H54 (cell line): ENCODE measurements at regions not wholly inside any gene's neighbourhood (a gene's known extent, or its start where the extent isn't known, plus 50 kb on each side); places are given as distances from the start of the nearest gene placed in this dataset.
A peak's percentile ranks its signal among the peaks of the same experiment; 100 is the strongest.

Experiments used
- DNase-seq: peaks from one replicate; pipeline ENCODE4 v3.0.0; 2011; ENCODE audit warnings: low spot score, mixed read lengths; ENCODE audit not compliant: insufficient read length
- FAIRE-seq: peaks from 3 replicates; lab custom pipeline; 2011; peaks lifted over from hg19 to GRCh38; lab: Jason Lieb, UNC
- POLR2A ChIP-seq: IDR thresholded peaks from 2 replicates; pipeline ENCODE4 v1.6.1; 2011; ENCODE audit warnings: low read depth, mild to moderate bottlenecking, low read length

DNA sequence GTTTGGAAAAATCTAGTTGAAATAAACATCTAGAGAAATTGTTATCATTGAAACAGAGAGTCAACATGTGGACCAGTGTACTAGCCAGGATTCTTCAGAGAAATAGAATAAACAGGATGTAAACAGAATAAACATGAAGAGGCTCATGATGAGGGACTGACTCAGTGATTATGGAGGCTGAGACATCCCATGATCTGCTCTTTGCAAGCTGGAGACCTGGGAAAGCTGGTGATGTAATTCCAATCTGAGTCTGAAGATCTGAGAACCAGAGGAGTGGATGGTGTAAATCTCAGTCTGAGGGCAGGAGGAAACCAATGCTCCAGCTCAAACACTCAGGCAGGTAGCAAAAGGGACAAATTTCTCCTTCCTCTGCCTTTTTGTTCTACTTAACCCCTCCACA, 62.9 kb upstream of the FAM180A start:
- TF ChIP-seq POLR2A: no peak
- DNase-seq (no peak), FAIRE-seq (no peak)

DNA sequence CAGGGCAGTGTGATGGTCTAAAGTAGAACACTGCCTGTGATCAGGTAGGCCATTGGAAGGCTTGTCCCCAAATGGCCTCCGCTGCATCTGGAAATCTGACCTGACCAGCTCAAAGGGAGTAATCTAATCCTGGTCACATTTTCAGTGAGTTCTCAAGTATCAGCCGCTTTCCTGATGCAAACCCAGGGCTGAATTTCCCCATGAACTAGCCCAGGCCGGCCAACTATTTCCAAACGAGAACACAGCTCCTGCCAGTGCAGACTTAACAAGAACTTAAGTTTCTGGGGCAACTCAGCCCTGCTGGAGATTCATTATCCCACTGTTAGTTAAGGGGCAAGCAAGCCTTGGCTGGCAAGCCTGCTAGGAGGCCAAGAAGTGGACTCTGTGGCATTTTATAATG, 59.6 kb upstream of the FAM180A start:
- DNase-seq: no peak
- no peak for TF ChIP-seq POLR2A
- no peak for FAIRE-seq

DNA sequence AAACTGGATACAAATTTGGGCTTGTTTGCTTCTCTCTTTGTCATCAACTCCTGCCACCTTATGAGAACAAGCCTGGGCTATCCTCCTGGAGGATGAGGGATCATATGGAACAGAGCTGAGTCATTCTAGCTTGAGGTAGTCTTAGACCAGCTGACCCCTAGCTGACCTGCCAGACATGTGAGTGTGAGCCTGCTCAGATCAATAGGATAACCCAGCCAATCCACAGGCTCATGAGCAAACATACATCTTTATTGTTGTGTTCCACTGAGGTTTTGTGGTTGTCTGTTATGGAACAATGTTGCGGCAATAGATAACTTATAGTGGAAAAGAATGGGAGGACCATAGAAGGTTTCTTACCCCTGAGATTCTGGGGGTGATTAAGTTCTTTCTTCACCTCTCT, 54.5 kb upstream of the FAM180A start:
- no peak for TF ChIP-seq POLR2A
- FAIRE-seq: no peak
- DNase-seq: no peak

DNA sequence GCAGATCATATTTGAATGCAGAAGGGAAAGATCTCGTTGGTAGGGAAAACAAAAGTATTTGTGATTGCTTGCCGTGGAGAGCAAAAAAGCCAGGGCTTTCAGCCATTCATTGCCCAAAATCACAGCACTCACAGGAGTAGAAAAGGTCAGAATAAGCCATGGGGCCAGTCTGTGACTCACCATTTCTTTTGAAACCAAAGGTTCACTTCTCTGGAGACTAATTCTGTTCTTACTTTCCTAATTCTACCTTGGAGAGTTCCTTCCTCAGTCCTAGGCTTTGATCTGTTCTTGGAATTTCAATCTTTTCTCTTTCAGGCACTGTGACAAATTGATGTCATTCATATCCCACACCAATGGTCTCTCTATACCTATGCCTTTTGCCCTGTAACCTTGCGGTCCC, 54.1 kb upstream of the FAM180A start:
- DNase-seq (no peak), FAIRE-seq (no peak)
- no peak for TF ChIP-seq POLR2A

DNA sequence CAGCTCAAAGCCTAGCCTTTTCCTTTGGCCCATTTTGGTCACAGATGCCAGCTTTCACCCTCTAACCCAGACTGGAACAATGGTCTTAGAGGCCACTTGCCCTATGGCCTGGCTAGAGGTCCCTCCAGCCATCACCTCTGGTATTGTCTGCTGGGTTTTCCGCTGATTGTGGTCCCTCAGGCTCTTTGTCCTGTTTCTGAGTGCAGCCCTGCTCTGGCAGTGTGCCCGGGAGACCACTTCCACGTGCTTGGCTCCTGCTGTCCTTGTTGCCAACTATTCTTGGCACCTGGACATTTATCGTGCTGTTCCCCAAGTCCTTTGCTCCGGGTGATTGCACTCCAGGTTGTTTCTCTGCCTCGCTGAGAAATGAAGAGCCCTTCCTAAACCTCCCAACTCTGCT, 53.3 kb upstream of the FAM180A start:
- DNase-seq: no peak
- no peak for TF ChIP-seq POLR2A
- FAIRE-seq: no peak

DNA sequence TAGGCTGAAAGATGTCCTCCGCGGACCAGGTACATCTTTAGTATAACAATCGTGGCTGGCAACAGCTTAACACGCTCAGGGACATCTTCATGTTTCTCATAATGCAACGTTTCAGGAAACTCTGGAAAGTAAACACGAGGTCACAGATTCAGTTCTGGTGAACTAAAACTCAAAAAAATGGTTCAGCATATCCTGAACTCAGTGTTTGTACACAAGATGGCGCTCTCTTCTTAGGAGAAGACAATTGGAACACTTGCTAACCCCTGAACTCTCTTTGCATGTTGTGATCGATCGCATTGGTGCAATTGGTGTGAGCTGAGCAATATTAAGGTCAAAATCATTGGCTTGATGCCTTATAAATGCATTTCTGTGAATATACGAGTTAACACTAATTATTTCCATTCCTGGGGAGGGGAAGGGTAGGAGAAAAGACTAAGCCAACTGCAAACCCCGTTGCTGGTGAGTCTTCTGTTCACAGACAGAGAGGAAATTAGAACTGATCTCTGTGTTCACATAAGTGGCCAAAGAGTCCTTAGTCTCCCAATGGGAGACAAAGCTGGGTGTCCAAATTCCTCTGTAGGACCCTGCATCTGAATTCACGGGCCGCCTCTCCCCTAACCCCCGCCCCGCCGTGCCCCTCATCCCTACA, 52.6 kb upstream of the FAM180A start:
- DNase-seq: peak; percentile 45
- no peak for TF ChIP-seq POLR2A
- FAIRE-seq: no peak

DNA sequence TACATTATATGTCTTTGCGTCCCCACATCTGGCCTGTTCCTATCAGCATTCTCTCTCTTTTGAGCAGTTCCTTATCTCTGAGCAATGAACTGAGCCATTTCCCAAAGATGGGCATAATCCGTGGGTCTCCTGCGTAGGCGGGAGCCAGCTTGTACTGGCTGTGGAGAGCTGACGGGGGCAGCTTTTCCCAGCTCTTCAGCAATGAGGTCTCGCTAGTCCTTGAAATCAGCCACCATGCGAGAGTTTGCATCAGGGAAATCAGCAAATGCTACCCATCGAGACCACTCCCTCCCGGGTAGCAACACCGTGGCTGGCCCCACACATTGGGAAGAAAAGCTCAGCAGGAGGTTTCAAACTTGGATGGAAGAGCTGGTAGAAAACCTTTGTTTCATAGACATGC, 51.9 kb upstream of the FAM180A start:
- DNase-seq (no peak), FAIRE-seq (no peak)
- no peak for TF ChIP-seq POLR2A

DNA sequence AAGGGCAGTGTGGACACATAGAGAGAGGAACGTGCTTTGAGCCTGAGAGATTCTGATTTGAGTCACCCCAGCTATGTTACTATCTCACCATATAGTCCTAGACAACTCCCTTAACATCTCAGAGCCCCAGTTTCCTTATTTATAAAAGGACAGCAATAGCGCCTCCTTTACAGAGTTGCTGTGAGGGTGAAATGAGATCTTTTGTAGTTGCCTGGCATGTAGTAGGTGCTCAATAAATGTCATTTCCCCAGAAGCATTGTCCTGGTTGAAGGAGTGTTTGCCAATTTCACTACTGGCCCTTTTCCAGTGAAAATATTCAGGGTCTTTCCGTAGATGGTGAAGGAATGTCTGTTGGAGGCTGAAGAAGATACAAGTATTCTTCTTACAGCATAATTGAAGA, 51.3 kb upstream of the FAM180A start:
- FAIRE-seq (no peak), DNase-seq (no peak)
- TF ChIP-seq POLR2A: no peak
